Activated gamma-delta T cell treated with Interleukin-2 at 50 U/mL for 16 hours (primary cell): ENCODE measurements at regions not wholly inside any gene's neighbourhood (a gene's known extent, or its start where the extent isn't known, plus 50 kb on each side); places are given as distances from the start of the nearest gene placed in this dataset.

Source experiments
- DNase-seq: peaks from one replicate; pipeline ENCODE4 v3.0.0-alpha.2; 2020

DNA sequence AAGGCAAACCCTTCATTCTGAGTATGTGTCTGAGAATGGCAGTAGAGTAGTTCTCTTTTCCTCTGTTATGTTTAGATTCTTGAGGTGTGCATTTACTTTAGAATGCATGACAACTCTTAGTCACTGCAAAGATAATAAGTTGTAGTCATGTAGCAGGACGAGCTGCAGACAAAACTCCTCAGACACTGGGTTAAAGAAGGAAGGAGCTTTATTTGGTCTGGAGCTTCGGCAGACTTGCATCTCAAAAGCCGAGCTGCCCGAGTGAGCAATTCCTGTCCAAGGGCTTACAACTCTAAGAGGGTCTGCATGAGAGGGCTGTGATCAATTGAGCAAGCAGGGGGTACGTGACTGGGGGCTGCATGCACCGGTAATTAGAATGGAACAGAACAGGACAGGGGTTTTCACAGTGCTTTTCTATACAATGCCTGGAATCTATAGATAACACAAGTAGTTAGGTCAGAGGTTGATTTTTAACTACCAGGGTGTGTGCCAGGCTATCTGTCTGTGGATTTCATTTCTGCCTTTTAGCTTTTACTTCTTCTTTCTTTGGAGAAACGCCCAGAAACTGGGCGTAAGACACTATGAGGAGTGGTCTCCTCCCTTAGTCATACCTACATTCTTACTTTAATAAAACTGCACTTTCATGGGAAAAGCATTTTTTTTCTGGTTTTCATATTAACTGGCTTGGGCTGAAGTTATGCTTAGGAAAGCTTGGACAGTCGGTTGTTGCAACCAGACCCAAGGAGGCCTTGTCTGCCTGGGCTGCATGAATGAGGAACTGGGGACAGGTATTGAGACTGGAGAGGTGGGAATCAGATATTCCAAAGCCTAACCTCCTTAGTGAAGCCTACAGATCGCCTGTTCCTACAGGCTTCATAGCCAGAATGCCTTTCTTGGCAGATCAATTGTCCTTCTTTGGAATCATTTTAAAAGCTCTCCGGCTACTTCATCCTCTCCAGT, 115.1 kb downstream of the RHOU start:
- no peak for DNase-seq

DNA sequence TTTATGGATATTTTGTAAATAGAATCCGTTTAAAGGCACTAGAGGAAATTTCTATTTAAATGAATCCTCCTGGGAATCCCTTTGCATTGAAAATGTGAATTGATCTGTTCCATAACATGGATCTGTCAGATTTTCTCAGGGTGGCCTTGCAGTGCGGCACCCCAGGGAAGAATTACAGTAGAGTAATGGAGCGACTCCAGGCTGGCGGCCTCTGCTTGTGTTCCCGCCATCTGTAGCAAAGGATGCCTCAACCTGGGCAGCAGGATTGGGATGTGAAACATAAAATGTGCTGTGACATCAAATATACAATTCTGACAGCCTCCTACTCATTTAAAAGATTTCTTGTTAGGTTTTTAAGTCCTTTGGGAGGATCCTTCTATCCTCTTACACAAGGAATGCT, 115.9 kb downstream of the RHOU start:
- DNase-seq = no peak

DNA sequence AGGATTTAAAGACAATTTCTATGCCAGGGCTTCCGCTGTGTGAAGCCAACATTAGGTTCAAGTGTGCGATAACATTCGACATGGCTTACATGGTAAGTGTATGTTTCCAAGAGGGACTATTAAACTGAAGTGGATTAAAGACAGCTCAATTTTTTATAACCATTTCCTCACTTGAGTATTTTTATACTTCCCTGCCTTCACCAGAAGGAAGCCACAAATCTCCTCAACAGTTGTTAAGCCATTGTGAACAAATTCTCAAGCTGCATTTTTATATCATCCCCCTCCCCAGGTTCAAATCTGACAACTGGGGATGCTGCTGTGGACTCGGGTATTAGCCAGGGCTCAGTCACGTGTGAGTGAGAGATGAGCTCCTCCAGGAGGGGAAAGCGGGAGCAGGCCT, 116.3 kb downstream of the RHOU start:
- no peak for DNase-seq

DNA sequence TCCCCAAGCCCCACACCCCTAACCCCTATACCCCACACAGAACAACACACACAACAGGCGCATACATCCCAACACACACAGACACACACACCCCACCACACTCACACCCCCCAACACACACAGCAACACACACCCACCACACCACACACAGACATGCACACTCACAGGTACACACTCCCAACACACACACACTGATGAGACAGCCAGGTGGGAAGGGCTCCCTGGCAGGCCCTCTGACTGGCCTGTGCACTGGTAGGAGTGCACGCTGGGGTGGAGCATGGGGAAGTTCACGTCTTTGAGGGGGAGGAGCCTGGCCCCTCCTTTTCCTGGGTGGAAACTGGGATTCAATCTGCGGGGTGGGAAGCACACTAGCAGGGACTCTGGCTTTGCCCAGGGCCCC, 116.7 kb downstream of the RHOU start:
- DNase-seq = no peak

DNA sequence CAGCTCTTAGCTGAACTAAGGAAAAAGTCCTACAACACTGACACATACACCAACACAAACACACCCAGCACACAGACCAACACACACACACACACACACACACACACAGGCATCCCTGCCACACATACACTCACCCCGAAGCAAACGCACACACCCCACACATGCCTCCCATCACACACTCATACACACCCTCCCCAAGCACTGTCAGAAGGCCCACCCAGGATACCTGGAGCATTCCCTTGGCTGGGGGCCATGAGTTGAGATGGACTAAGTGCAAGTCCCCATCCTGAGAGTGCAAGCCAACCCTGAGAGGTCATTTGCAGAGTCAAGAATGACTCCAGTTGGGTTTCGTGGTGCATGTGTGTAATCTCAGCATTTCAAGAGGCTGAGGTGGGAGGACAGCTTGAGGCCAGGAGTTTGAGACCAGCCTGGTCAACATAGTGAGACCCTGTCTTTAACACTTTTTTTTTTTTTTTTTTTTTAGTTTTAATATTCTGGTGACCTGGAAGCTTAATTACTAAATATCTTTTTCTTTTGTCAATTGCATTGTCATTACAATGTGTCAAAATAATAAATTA, 117.3 kb downstream of the RHOU start:
- no peak for DNase-seq

DNA sequence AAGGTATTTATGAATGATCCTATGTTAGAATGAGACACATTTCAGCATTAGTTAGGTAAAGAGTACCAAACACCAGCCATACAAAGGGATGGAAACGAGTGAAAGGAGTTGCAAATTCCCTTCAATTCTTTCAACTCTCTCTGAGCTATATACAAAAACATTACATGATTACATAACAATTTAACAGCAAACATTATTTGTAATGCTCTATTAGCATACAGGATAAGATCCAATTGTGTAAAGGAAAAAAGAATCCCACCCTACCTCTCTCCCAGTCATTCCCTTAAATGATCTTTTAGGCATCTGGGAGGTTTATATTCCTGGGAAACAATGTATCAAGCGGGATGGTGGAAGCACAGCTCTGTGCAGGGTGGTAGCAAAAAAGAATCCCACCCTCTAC, 117.9 kb downstream of the RHOU start:
- DNase-seq = no peak

DNA sequence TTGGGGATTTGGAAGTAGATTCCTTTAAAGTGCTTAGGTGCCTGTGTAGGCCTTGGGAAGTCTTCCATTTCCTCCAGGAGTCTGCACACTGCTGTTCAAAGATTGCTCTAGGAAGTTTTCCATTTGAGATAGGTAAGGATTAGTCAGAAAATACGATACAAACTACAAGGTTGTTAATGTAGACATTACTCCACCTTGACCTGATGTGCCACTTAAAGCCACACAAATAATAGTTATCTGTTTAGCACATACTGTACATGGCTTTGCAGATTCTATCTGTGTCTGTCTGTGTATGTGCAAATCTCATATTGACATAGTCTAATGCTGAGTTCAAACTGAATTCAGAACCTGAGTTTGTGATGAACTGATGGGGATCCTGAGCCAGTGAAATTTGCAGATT, 118.4 kb downstream of the RHOU start:
- DNase-seq = no peak

DNA sequence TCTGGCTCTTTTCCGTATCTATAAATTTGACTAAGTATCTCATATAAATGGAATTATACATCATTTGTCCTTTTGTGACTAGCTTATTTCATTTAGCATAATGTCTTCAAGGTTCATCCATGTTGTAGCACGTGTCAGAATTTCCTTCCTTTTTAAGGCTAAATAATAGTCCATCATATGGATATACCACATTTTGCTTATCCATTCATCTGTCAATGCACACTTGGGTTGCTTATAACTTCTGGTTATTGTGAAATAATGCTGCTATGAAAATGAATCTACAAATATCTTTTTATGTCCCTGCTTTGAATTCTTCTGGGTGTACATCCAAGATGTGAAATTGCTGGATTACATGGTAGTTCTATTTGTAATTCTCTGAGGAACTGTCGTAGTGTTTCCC, 119.6 kb downstream of the RHOU start:
- DNase-seq = no peak

DNA sequence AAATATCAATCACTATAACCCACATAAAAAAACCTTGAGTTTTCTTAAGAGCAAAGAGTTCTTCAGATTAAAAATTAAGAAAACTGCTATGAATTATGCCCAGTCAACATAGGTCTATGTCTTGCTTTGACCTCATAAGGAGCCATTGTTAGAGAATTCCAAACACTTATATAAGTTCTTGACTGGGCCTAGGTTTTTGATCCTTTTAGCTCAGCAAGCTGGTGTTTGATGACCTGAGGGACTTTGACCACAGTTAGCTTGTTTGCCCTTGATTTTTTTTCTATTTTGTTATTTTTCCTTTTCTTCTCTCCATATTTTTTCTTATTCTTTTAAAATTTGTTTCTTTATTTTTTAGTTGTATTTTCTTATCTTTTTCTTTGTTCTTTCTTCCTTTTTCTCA, 122.3 kb downstream of the RHOU start:
- DNase-seq = no peak

DNA sequence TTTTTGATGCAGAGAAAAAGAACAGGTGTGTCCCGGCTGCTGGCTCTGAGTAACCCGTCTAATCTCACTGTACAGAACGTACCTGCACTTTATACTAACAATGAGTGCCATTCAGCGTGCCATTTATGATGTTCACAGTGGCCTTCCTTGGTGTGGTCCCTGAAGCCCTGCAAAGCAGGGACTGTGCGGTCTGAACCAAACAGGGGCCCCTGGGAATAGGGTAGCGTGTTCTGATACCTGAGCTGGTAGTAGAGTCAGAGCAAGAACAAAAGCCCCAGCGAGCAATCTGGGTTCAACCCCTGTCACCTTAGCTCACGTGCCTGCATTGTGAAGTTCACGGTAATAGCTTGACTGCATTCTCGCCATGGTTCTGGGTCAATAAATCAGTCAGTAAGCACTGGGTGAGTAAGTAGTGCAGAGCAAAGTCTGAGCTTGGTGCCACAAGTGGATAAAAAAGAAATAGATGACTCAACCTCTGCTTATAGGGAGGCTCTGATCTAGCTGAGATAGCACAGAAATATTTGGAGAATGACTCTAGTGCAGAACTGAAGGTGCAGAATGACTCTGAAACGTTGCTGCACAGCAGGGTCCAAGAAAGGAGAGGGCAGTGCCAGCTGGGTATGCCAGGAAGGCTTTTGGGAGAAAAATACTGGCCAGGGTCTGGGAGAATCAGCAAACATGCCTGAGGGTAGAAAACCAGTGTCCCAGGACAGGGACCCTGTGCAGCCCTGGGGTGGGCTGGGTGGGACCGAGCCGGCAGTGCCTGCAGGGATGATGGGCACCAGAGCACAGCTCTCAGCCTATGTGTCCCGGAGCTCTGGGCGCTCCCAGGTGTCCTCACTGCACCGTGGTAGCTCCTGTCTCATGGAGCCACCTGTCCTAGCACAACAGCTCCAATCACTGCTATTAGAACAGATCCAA, 125.9 kb downstream of the RHOU start:
- no peak for DNase-seq

DNA sequence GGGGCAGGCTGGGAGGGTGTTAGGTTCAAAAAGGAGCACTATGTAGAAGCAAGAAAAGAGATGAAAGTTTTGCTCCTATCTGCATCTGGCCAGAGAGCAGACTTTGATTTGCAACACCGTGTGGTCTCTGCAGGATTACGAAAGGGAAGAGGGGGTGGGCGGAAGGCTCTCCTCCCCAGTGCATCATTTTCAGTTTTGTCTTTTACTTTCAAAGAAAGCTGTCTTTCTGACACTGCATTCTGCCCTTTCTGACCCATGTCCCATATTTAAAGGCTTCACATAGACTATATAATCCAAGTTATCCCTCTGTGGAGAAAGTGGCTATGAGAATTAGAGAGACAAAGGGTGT, 126.5 kb downstream of the RHOU start:
- no peak for DNase-seq

DNA sequence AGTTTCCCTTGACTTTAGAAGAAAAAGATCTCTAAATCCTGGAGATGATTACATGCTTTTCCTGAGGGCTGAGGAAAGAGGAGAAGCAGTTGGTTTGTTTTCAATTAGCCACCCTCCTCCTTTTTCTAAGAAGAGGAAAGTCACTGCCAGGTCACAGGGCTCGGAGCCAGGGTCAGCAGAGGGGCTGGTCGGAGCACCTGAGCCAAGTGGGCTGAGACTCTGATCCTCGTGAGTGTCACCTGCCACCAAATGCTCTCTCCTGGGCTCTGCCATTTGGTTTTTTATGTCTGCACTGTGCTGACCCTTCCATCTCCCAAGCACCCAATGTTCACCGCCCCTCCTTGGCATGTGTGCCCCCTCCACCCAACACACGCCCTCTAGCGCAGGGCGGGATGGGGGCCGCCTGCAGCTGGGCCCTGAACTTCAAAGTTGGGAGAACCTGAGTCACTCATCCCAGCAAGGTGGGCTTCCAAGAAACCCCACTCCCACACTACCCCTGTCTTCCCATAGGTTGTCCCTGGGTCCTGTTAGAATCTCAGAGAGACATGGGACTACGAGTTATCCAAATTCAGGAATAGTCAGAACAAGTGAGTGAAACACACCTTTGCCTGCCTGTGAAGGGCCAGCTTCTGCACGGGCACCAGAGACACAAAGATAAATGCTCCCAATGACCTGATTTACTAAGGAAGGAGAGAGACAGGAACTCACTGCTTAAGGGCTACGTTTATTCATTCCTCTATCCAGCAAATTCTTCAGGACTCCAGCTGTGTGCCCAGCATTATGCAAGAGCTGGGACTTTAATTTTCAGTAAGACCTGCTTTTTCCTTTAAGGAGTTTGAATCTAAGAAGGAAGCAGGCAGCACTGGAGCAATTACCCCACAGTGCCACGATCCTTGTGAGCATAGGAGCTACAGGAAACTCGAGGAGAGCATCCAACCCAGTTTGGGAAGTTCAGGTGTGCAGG, 127.5 kb downstream of the RHOU start:
- no peak for DNase-seq

DNA sequence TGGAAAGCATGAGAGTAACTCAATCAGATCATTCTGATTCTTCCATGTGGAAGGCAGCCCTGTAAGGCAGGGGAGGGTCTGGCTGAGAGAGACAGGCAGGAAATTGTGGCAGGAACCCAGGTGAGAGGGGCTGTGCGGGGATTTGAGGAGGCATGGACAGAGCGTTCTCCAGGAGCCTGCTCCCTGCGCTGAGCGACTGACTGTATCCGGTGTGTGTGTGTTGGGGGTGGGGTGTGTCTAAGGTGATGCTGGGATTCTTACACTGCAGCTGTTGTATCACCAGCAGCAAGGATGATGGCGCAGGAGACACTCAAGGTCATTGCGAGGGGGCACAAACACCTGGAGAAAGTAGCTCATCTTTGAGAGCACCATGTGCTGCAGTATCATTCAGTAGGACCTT, 128.5 kb downstream of the RHOU start:
- no peak for DNase-seq

DNA sequence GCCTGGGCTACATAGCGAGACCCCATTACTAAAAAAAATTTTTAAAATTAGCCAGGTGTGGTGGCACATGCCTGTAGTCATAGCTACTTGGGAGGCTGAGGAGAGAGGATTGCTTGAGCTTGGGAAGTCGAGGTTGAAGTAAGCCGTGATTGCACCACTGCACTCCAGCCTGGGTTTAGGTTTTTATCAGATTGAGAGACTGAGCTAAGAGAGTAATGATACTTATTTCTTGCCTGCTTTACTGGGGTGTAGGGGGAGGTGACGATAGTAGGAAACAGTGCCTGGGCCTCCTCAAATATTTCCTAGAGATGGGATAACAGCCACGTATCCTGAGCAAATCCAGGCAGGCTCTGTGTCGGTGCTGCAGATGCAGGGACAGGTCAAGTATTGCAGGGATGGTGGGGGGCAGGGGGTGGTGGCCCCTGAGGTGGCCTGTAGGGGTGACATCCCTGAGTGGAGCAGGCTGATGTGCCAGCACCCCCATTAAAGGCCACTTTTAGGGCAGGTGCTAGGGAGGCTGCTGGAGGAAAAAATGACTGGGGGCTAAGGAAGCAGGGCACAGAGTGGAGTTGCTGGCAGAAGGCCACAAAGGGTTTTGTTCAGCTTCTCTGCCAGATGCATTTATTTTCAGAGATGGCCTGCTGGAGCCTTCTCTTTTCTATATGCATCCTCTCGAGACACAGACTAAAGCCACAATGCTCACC, 130.5 kb downstream of the RHOU start:
- DNase-seq = no peak

DNA sequence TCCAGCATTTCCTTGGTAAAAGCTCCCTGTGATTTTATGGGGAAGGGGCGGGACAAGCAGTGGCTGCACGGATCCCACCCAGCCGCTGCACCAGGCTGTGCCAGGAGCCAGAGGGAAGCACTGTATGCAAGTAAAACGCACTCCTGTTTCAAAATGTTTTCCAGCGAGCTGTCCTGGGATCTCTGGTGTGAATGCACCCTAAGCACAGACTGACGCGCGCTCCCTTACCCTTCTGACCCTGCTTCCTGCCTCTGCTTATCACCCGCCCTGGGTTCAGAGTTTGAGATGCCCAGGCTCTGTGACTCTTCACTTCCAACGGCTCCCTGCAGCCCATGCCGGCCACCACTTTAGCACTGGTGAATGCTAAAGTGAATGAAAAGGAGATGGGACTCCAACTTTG, 131.2 kb downstream of the RHOU start:
- no peak for DNase-seq

DNA sequence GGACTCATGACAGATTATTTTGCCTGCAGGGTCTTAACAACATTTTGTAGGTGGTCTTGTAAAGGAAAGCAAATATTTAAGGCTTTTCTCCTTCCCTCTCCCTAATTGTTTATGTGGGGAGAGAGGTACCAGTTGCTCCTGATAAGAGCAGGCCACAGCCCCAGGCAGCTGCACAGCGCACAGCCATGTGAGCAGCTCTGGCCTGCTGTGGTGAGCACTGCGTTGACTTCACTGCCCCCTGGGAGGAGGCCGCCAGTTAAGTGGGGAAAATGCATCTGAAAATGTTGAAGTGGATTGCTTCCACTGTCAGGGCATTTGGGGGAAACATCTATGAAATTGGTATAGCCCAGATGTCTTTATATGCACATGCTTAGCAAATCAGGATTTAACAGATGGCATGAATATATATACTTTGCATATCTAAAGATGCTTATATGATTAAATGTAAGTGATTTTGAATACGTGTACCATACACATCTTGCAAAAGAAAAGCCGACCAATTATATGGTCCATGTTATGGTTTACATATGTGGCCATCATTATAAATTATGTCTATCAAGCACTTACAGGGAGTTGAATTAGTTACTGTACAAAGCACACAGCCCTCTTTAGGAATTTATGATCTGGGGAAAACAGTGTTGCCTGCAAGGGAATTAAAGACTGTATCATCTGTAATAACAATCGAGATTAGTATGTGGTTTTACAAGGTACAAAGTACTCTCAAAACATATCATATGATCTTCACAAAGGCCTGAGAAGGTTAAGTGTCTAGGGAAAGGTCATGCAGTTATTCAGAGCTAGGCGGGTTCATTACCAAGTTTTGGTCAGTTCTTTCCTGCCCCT, 132.1 kb downstream of the RHOU start:
- DNase-seq = no peak

DNA sequence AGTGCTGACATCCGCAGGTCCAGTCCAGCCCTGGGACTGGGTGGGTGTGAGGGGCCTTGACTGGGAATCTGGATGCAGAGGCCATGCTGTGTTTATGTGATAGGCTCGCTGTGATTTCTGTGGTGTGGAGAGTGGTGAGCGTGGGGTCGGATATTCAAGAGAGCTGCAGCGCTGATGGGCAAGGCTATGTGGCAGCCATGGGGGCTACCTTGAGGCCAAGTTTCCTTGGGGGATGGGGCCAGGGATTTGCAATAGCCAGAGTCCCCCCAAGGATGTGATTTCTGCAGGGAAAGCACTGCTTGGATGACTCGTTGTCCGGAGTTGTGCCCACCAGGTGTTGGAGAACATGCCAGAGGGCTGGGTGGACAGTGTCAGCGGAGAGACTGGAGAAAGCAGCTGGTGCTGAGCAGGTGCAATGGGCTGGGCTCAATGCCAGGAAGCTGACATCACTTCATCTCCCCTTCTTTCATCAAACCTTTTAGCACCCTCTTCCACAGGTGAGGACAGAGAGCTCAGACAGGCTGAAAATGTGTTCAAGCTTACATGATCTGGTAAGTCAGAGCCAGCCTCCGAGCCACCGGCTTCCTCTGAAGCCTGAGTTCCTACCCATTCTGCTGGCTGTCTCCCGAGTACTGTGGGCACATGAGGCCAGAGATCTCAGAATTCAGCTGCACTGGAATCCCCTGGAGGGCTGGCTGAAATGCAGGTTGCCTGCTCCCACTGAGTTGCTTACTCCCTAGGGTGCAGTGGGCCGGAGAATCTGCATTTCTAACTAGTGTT, 132.9 kb downstream of the RHOU start:
- no peak for DNase-seq

DNA sequence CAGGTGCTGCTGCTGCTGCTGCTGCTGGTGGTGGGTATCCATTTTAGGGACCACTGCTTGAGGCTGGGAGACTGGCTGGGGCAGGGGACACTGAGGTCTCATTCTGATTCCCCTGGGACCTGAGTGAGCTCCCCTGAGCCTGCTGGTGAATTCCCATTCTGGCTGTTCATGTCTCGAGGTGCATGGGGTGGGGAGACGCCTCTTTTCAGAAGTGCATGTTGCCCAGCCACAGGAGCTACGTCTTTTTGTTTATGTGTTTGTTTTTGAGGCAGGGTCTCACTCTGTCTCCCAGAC, 133.4 kb downstream of the RHOU start:
- DNase-seq = no peak

DNA sequence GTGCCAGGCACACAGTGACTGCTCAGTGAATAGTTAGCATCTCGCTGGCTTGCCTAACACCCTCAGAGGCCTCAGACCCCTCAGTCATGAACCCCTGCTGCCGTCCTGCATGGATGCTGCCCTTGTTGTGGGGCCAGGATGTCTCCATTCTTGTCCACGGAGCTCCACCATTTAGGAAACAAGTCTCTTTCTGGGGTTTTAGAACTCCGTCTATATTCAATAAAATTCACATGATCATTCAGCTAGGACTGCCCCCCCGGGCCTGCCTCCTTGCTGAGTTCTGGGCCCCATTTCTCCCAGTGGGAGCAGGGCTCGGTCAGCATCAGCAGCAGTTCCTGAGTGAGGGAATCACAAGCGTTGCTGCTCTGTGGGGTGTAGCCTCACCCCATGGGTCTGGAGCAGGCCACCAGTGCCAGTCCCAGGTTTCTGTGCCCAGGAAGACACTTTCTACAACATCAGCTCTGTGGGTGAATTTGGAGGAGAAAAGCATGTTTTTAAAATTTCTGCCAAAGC, 134.1 kb downstream of the RHOU start:
- no peak for DNase-seq
